GM20431 (cell line): ENCODE measurements at regions not wholly inside any gene's neighbourhood (a gene's known extent, or its start where the extent isn't known, plus 50 kb on each side); places are given as distances from the start of the nearest gene placed in this dataset.

Source experiments
- in situ Hi-C: fragments of 300-500 bp; cut with MseI, MboI; formaldehyde crosslinking; loops from one replicate; pipeline ENCODE4 v1.15.0; 2020; ENCODE audit warnings: low sequenced_read_pairs; ENCODE audit not compliant: unreplicated experiment

- in situ Hi-C loops: loop anchor here (25.0 kb wide), 2 partner anchors 1422 to 1522 kb away; no protein-coding TSS in a partner anchor
These were observed 67.6 kb upstream of the PITRM1 start for GRCh38 chr10:3239920-3240894.

- in situ Hi-C loops: loop anchor here (25.0 kb wide), 2 partner anchors 1423 to 1523 kb away; no protein-coding TSS in a partner anchor
These were observed 66.7 kb upstream of the PITRM1 start for GRCh38 chr10:3239066-3239919.

GRCh38 chr10:3238115-3238871, 65.7 kb upstream of the PITRM1 start:
- in situ Hi-C loops: loop anchor here (25.0 kb wide), 2 partner anchors 1424 to 1524 kb away; no protein-coding TSS in a partner anchor

GRCh38 chr10:3237530-3237929, 64.9 kb upstream of the PITRM1 start:
- in situ Hi-C loops: loop anchor here (25.0 kb wide), 2 partner anchors 1425 to 1525 kb away; no protein-coding TSS in a partner anchor

GRCh38 chr10:3236644-3237404, 64.2 kb upstream of the PITRM1 start:
- in situ Hi-C loops: loop anchor here (25.0 kb wide), 2 partner anchors 1425 to 1525 kb away; no protein-coding TSS in a partner anchor

GRCh38 chr10:3235996-3236510, 63.5 kb upstream of the PITRM1 start:
- in situ Hi-C loops: loop anchor here (25.0 kb wide), 2 partner anchors 1426 to 1526 kb away; no protein-coding TSS in a partner anchor

- in situ Hi-C loops: loop anchor here (25.0 kb wide), 2 partner anchors 1427 to 1527 kb away; no protein-coding TSS in a partner anchor
These were observed 62.8 kb upstream of the PITRM1 start for GRCh38 chr10:3235395-3235794.

GRCh38 chr10:3233486-3233990, 61.0 kb upstream of the PITRM1 start:
- in situ Hi-C loops: loop anchor here (25.0 kb wide), 2 partner anchors 1429 to 1529 kb away; no protein-coding TSS in a partner anchor

- in situ Hi-C loops: loop anchor here (25.0 kb wide), 2 partner anchors 1430 to 1530 kb away; no protein-coding TSS in a partner anchor
These were observed 59.6 kb upstream of the PITRM1 start for GRCh38 chr10:3231951-3232730.

GRCh38 chr10:3229815-3230214, 57.2 kb upstream of the PITRM1 start:
- in situ Hi-C loops: loop anchor here (25.0 kb wide), 2 partner anchors 1432 to 1532 kb away; no protein-coding TSS in a partner anchor

- in situ Hi-C loops: loop anchor here (25.0 kb wide), 2 partner anchors 1434 to 1534 kb away; no protein-coding TSS in a partner anchor
These were observed 56.0 kb upstream of the PITRM1 start for GRCh38 chr10:3228629-3228945.

GRCh38 chr10:3226960-3227744, 54.6 kb upstream of the PITRM1 start:
- in situ Hi-C loops: loop anchor here (25.0 kb wide), 2 partner anchors 1435 to 1535 kb away; no protein-coding TSS in a partner anchor

GRCh38 chr10:3225561-3225960, 53.0 kb upstream of the PITRM1 start:
- in situ Hi-C loops: loop anchor here (25.0 kb wide), 2 partner anchors 1437 to 1537 kb away; no protein-coding TSS in a partner anchor

- in situ Hi-C loops: no loop called here
These were observed 51.7 kb upstream of the PITRM1 start for GRCh38 chr10:3224241-3224640.

GRCh38 chr10:3222626-3223025, 50.0 kb upstream of the PITRM1 start:
- in situ Hi-C loops: no loop called here
